Right lobe of liver (tissue), 6 donors: ENCODE measurements at regions not wholly inside any gene's neighbourhood (a gene's known extent, or its start where the extent isn't known, plus 50 kb on each side); places are given as distances from the start of the nearest gene placed in this dataset.

Experiments
- ATAC-seq, 4 donors: fragments of 200-7000 bp; cut with Tn5 transposase; one replicate each; pipeline ENCODE4 v1.9.1; 2020; ENCODE audit warnings: mild to moderate bottlenecking in 4 of 4, moderate library complexity in 4 of 4
- DNase-seq, 3 donors: peaks; one replicate each; pipeline ENCODE4 v3.0.0-alpha.2; 2020
- H3K27ac ChIP-seq, 3 donors: fragments of 200-600 bp; one replicate each; pipeline ENCODE4 v1.8.0; 2022
- H3K27me3 ChIP-seq, 2 donors: fragments of 200-600 bp; one replicate each; pipeline ENCODE4 v1.8.0; 2022
- H3K36me3 ChIP-seq, 4 donors: fragments of 200-600 bp; sonication (generic) in 1 of 4; one replicate each; pipeline versions ENCODE4 v1.5.1 to v1.8.0; 2017 to 2022; ENCODE audit warnings: control low read depth in 1 of 4
- H3K4me1 ChIP-seq, 4 donors: fragments of 200-600 bp; sonication (generic) in 1 of 4; one replicate each; pipeline versions ENCODE4 v1.5.1 to v1.8.0; 2017 to 2022; ENCODE audit warnings: control low read depth in 1 of 4
- H3K4me3 ChIP-seq, 3 donors: fragments of 200-600 bp; one replicate each; pipeline ENCODE4 v1.8.0; 2022
- H3K9me3 ChIP-seq, 4 donors: fragments of 200-600 bp; sonication (generic) in 1 of 4; one replicate each; pipeline versions ENCODE4 v1.5.1 to v1.8.0; 2017 to 2022; ENCODE audit warnings: control low read depth in 1 of 4
- CTCF ChIP-seq, 4 donors: fragments of 200-600 bp in 3 of 4; fragments of 450-650 bp in 1 of 4; IDR thresholded peaks; one replicate each; pipeline versions ENCODE4 v1.5.1 to v1.8.0; 2016 to 2022; ENCODE audit warnings: antibody characterized with exemption in 4 of 4, mild to moderate bottlenecking in 2 of 4
- POLR2A ChIP-seq: fragments of 450-650 bp; IDR thresholded peaks from one replicate; pipeline ENCODE4 v1.6.1; 2017; ENCODE audit warnings: antibody characterized with exemption, mild to moderate bottlenecking
- WGBS: methylation state at CpG from one replicate; pipeline ENCODE4 v1.1.6; 2018; ENCODE audit warnings: low coverage, low lambda C conversion rate; ENCODE audit not compliant: insufficient coverage; ENCODE audit errors: missing lambda C conversion rate; 5-methylcytosine and 5-hydroxymethylcytosine counted together
- intact Hi-C, 2 donors: fragments of 100-400 bp; cut with DNase I; formaldehyde crosslinking; loops; one replicate each; pipeline versions ENCODE4 v1.11.2 to v1.14.1; 2022
- donor health status: DM: no; HTN: yes; CAD: no.
- donor health status: DM: no; HTN: no; CAD: no.
- donor health status: DM: no; HTN: no; CAD: no.
- donor health status: DM: no; HTN: yes; CAD: no.
- donor health status: DM: no; HTN: yes; CAD: no.

GRCh38 chr18:10193444-10193843, 261.0 kb upstream of the APCDD1 start:
- Histone ChIP-seq H3K9me3 (no peaks in the 10 kb centered on the region), H3K4me1 (peaks cover 0 to 10% (median 0%) of the 10 kb centered on the region in 4 donors), H3K36me3 (no peaks in the 10 kb centered on the region), H3K4me3 (no peak overlapping the region), H3K27ac (no peak overlapping the region), H3K27me3 (no peaks in the 10 kb centered on the region)
- DNase-seq (no peak), ATAC-seq (no peak)
- WGBS = 71% methylated on average over 3 of the region's 3 CpGs
- TF ChIP-seq CTCF (IDR thresholded peaks at IDR 0.05) = no peak
- no peak for TF ChIP-seq POLR2A
- intact Hi-C loops = no loop called here

- Histone ChIP-seq H3K9me3 (no peaks in the 10 kb centered on the region), H3K27ac (no peak overlapping the region), H3K4me3 (no peak overlapping the region), H3K27me3 (no peaks in the 10 kb centered on the region), H3K4me1 (no peaks in the 10 kb centered on the region), H3K36me3 (no peaks in the 10 kb centered on the region)
- no peak for ATAC-seq
- 31% methylated on average over 4 of the region's 4 CpGs for WGBS
- no peak for DNase-seq
- intact Hi-C loops = no loop called here
- TF ChIP-seq POLR2A = no peak
- no peak for TF ChIP-seq CTCF (IDR thresholded peaks at IDR 0.05)
These were observed 259.8 kb upstream of the APCDD1 start for GRCh38 chr18:10194592-10194991.

- TF ChIP-seq CTCF (IDR thresholded peaks at IDR 0.05) (no peak), POLR2A (no peak)
- WGBS = 75% methylated on average over 2 of the region's 2 CpGs
- ATAC-seq = no peak
These were observed 258.9 kb upstream of the APCDD1 start for GRCh38 chr18:10195529-10195928.

GRCh38 chr18:10197097-10197496, 257.3 kb upstream of the APCDD1 start:
- ATAC-seq (no peak), DNase-seq (no peak)
- Histone ChIP-seq H3K4me1 (no peaks in the 10 kb centered on the region), H3K36me3 (no peaks in the 10 kb centered on the region), H3K27ac (no peak overlapping the region), H3K27me3 (no peaks in the 10 kb centered on the region), H3K4me3 (no peak overlapping the region), H3K9me3 (no peaks in the 10 kb centered on the region)
- no peak for TF ChIP-seq CTCF (IDR thresholded peaks at IDR 0.05)
- no peak for TF ChIP-seq POLR2A
- WGBS = 71% methylated on average over 8 of the region's 12 CpGs
- intact Hi-C loops = no loop called here

More at GRCh38 chr18:10195529-10195928, 258.9 kb upstream of the APCDD1 start:
- Histone ChIP-seq H3K27me3 (no peaks in the 10 kb centered on the region), H3K4me1 (no peaks in the 10 kb centered on the region), H3K36me3 (no peaks in the 10 kb centered on the region), H3K27ac (no peak overlapping the region), H3K9me3 (no peaks in the 10 kb centered on the region), H3K4me3 (no peak overlapping the region)
- intact Hi-C loops = no loop called here
- no peak for DNase-seq

GRCh38 chr18:10201226-10201625, 253.2 kb upstream of the APCDD1 start:
- no peak for ATAC-seq
- WGBS = 67% methylated on average over 3 of the region's 5 CpGs
- no peak for DNase-seq
- no peak overlapping the region for H3K27ac ChIP-seq
- H3K36me3 ChIP-seq = no peaks in the 10 kb centered on the region
- intact Hi-C loops = no loop called here
- no peaks in the 10 kb centered on the region for H3K4me1 ChIP-seq
- no peak overlapping the region for H3K4me3 ChIP-seq
- no peaks in the 10 kb centered on the region for H3K9me3 ChIP-seq
- no peak for TF ChIP-seq CTCF (IDR thresholded peaks at IDR 0.05)
- no peak for TF ChIP-seq POLR2A
- no peaks in the 10 kb centered on the region for H3K27me3 ChIP-seq
